ENCODE measurements at regions not wholly inside any gene's neighbourhood (a gene's known extent, or its start where the extent isn't known, plus 50 kb on each side); places are given as distances from the start of the nearest gene placed in this dataset.
"Not testable (repeated sequence)": the region's sequence is repeated elsewhere in the genome, so short reads cannot be mapped to it uniquely, and the experiment has no call there.

DNA sequence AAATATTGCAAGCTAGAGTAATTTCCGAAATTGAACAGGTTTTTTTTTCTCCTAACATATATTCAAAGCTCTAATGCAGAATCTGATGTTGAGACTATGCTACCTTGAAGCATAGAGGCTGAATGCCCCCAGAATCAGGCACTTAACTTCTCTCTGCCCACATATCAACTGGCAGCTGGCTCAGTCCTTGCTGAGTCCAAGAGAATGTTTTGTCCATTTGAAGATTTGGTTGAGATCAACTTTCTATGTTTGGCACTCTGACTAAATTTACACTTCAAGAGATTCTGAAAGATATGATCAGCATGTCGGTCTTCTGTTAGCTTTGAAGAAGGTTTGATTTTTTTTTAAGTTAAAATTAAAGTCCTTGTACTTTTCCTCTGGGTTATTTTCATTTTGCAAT lies 1298.1 kb downstream of the EPHA7 start:
- DNase-seq (ENCODE audit: low read depth in 4 of 6, low spot score in 6 of 6) = no peak
- Histone ChIP-seq H3K9me3 (ENCODE audit: control insufficient read depth, insufficient read depth, low read length) (no peaks in the 10 kb centered on the region), H3K4me1 (ENCODE audit: control insufficient read depth, insufficient read depth, low read length) (no peaks in the 10 kb centered on the region), H3K36me3 (ENCODE audit: control insufficient read depth, insufficient read depth, low read length) (no peaks in the 10 kb centered on the region), H3K4me3 (ENCODE audit: low read depth, low read length) (no peak overlapping the region), H3K27ac (ENCODE audit: low read depth, low read length) (no peak overlapping the region), H3K27me3 (ENCODE audit: control insufficient read depth, insufficient read depth, low read length) (no peaks in the 10 kb centered on the region)
- WGBS (ENCODE audit: insufficient coverage) = no CpG with 5 or more reads among the region's 2 CpGs

DNA sequence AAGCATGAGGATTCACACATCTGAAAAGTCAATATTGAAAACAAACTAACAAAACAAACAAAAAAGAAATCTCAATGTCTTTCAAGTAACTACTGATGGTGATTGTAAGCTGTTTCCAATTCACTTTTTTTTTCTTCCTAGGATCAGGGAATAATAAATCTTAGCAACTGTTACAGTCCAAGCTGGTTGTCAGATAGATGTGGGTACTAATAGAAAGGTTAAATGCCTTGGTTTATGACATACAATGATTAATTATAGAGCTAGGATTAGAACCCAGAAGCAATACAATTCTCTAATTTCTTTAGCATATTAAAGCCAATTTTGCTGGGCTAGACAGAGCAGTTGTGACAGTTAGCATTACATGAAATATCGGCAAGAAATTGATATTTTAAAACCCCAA lies 1301.6 kb downstream of the EPHA7 start:
- DNase-seq (ENCODE audit: low read depth in 4 of 6, low spot score in 6 of 6) = no peak
- no CpG with 5 or more reads among the region's 1 CpG for WGBS (ENCODE audit: insufficient coverage)

DNA sequence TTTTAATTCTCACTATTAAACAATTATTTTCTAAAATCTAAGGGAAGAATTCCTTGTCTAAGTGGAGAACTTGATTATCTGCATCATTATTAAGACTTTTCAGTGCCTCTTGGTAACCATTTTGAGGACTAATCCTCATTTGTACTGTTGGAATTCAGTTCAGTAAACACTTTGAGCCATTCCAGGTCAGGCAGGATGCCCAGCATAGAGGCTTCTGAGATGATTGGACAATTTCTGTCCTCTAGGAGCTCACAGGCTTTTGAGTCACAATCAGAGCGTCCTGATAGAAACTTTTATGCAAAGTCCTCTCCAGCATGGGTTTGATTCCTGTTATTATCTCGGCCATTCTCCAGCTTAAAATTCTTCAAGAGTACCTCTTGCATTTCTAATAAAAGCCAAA lies 1304.6 kb downstream of the EPHA7 start:
- H3K4me1 ChIP-seq (ENCODE audit: control insufficient read depth, insufficient read depth, low read length) = no peaks in the 10 kb centered on the region
- DNase-seq (ENCODE audit: low read depth in 4 of 6, low spot score in 6 of 6) = peak in 1 of 6 donors; percentile 27
- H3K4me3 ChIP-seq (ENCODE audit: low read depth, low read length) = no peak overlapping the region
- no peaks in the 10 kb centered on the region for H3K9me3 ChIP-seq (ENCODE audit: control insufficient read depth, insufficient read depth, low read length)
- no peaks in the 10 kb centered on the region for H3K36me3 ChIP-seq (ENCODE audit: control insufficient read depth, insufficient read depth, low read length)
- no CpG with 5 or more reads among the region's 2 CpGs for WGBS (ENCODE audit: insufficient coverage)
- no peaks in the 10 kb centered on the region for H3K27me3 ChIP-seq (ENCODE audit: control insufficient read depth, insufficient read depth, low read length)
- no peak overlapping the region for H3K27ac ChIP-seq (ENCODE audit: low read depth, low read length)

More for the DNA sequence above, 1301.6 kb downstream of the EPHA7 start:
- H3K9me3 ChIP-seq (ENCODE audit: control insufficient read depth, insufficient read depth, low read length) = no peaks in the 10 kb centered on the region
- H3K4me1 ChIP-seq (ENCODE audit: control insufficient read depth, insufficient read depth, low read length) = no peaks in the 10 kb centered on the region
- no peaks in the 10 kb centered on the region for H3K27me3 ChIP-seq (ENCODE audit: control insufficient read depth, insufficient read depth, low read length)
- H3K4me3 ChIP-seq (ENCODE audit: low read depth, low read length) = no peak overlapping the region
- H3K36me3 ChIP-seq (ENCODE audit: control insufficient read depth, insufficient read depth, low read length) = no peaks in the 10 kb centered on the region
- no peak overlapping the region for H3K27ac ChIP-seq (ENCODE audit: low read depth, low read length)

DNA sequence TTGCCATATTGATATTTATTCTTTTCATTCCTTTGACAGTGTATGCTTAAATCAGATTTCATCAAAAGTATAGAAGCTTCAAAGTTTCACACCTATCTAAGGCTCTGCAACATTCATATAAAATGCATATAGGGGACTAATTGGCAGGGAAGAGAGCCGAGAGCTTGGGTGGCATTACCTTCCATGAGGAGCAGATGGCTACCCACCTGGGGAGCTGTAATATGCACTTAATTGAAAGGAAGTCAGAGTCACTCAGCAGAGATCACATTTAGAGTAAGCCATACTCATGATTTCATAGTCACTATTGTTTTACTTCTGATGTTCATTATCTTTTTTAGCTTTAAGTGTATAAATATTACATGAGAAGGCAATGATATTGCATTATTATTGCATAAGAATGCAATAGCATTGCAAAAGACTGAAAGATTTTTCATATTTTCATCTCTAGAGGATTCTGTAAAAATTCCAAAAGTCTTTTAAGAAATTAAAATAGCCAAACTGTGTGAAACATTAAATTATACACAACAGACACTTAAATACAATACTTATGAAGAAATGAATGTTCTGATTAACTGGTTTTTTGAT lies 1305.2 kb downstream of the EPHA7 start:
- Histone ChIP-seq H3K27me3 (ENCODE audit: control insufficient read depth, insufficient read depth, low read length) (no peaks in the 10 kb centered on the region), H3K4me1 (ENCODE audit: control insufficient read depth, insufficient read depth, low read length) (no peaks in the 10 kb centered on the region), H3K4me3 (ENCODE audit: low read depth, low read length) (no peak overlapping the region), H3K27ac (ENCODE audit: low read depth, low read length) (no peak overlapping the region), H3K9me3 (ENCODE audit: control insufficient read depth, insufficient read depth, low read length) (no peaks in the 10 kb centered on the region), H3K36me3 (ENCODE audit: control insufficient read depth, insufficient read depth, low read length) (no peaks in the 10 kb centered on the region)
- DNase-seq (ENCODE audit: low read depth in 4 of 6, low spot score in 6 of 6) = peak in 2 of 6 donors; percentile 35 to 59
- no CpG with 5 or more reads among the region's 1 CpG for WGBS (ENCODE audit: insufficient coverage)

DNA sequence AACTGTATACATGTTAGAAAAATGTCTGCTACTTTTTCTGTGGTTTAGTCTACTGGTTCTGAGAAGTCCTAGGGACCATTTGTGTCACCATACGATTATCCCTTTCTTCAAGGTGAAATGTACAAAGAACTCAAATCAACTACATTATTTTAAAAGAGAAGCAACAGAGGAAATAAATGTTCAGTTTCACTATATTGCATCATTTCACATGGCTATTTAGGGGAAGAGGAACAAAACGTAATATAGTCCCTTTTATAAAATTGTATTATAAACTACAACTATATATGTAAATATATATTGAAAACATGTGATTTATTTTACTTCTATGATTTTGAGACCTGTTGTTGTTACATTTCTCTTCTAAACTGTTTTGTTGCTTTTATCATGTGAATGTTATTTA lies 1308.0 kb downstream of the EPHA7 start:
- no peak overlapping the region for H3K27ac ChIP-seq (ENCODE audit: low read depth, low read length)
- no peaks in the 10 kb centered on the region for H3K27me3 ChIP-seq (ENCODE audit: control insufficient read depth, insufficient read depth, low read length)
- no peak for DNase-seq (ENCODE audit: low read depth in 4 of 6, low spot score in 6 of 6)
- H3K9me3 ChIP-seq (ENCODE audit: control insufficient read depth, insufficient read depth, low read length) = no peaks in the 10 kb centered on the region
- no CpG with 5 or more reads among the region's 2 CpGs for WGBS (ENCODE audit: insufficient coverage)
- H3K4me1 ChIP-seq (ENCODE audit: control insufficient read depth, insufficient read depth, low read length) = no peaks in the 10 kb centered on the region
- no peaks in the 10 kb centered on the region for H3K36me3 ChIP-seq (ENCODE audit: control insufficient read depth, insufficient read depth, low read length)
- H3K4me3 ChIP-seq (ENCODE audit: low read depth, low read length) = no peak overlapping the region

DNA sequence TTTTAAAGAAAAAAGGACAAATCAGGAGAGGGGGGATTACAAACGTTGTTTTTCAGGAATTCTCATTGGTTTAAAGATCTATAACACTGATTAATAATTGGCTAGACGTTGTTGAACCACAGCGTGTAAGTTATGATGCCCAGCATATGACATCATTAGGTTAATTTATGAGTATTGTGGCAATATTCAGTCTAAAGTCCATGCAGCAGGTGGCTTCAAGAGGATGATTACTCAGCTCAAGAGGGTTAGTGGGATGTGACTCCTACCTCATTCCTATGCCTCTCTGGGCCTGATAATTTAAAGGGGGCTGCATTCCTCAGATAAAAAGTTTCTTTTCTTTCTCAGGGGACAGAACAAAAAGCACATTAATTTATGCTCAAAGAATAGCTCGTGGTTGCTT lies 1309.0 kb downstream of the EPHA7 start:
- WGBS (ENCODE audit: insufficient coverage) = 76% methylated on average over 3 of the region's 4 CpGs
- no peak for DNase-seq (ENCODE audit: low read depth in 4 of 6, low spot score in 6 of 6)
- no peak overlapping the region for H3K4me3 ChIP-seq (ENCODE audit: low read depth, low read length)
- no peaks in the 10 kb centered on the region for H3K36me3 ChIP-seq (ENCODE audit: control insufficient read depth, insufficient read depth, low read length)
- H3K9me3 ChIP-seq (ENCODE audit: control insufficient read depth, insufficient read depth, low read length) = no peaks in the 10 kb centered on the region
- H3K27me3 ChIP-seq (ENCODE audit: control insufficient read depth, insufficient read depth, low read length) = no peaks in the 10 kb centered on the region
- H3K27ac ChIP-seq (ENCODE audit: low read depth, low read length) = no peak overlapping the region
- no peaks in the 10 kb centered on the region for H3K4me1 ChIP-seq (ENCODE audit: control insufficient read depth, insufficient read depth, low read length)

DNA sequence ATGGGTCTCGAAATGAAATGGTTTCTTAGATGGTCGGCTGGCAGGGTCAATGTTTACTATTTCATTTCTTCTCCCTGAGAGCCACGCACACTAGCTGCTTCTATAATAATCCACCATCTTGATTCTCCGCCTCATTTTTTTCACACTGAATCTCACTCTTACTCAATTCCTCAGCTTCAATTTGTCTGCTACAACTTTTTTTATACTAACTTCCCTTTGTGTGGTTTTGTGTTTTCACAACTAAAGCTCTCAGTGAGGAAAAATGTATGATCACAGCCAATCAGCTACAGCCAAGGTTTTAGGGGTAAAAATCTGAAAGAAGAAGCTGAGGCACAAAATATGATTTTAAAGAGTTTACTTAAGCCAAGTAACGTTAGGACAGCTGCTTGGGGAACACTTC lies 1309.4 kb downstream of the EPHA7 start:
- Histone ChIP-seq H3K4me1 (ENCODE audit: control insufficient read depth, insufficient read depth, low read length) (no peaks in the 10 kb centered on the region), H3K4me3 (ENCODE audit: low read depth, low read length) (no peak overlapping the region), H3K27ac (ENCODE audit: low read depth, low read length) (no peak overlapping the region), H3K36me3 (ENCODE audit: control insufficient read depth, insufficient read depth, low read length) (no peaks in the 10 kb centered on the region), H3K27me3 (ENCODE audit: control insufficient read depth, insufficient read depth, low read length) (no peaks in the 10 kb centered on the region), H3K9me3 (ENCODE audit: control insufficient read depth, insufficient read depth, low read length) (no peaks in the 10 kb centered on the region)
- WGBS (ENCODE audit: insufficient coverage) = 91% methylated on average over 4 of the region's 5 CpGs
- no peak for DNase-seq (ENCODE audit: low read depth in 4 of 6, low spot score in 6 of 6)

DNA sequence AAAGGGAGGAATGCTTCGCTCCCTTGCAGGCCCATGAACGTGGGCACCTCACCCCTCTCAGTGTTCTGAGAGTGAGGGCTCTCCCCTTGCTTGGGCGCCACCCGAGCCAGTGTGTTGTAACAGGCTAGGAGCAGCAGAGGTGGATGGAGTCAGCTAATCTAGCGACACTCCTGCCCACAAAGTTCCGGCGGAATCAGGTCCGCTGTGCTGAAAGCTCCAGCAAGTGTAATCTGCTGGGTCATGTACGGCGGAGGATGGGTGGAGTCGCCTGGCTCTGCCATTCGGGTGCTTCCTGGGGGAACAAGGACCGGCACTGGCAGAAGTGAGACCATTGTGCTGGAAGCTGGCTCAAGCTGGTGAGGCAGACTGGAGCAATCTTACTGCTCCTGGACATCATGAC lies 1310.1 kb downstream of the EPHA7 start:
- Histone ChIP-seq H3K27me3 (ENCODE audit: control insufficient read depth, insufficient read depth, low read length) (no peaks in the 10 kb centered on the region), H3K4me3 (ENCODE audit: low read depth, low read length) (no peak overlapping the region), H3K36me3 (ENCODE audit: control insufficient read depth, insufficient read depth, low read length) (no peaks in the 10 kb centered on the region), H3K4me1 (ENCODE audit: control insufficient read depth, insufficient read depth, low read length) (no peaks in the 10 kb centered on the region), H3K9me3 (ENCODE audit: control insufficient read depth, insufficient read depth, low read length) (no peaks in the 10 kb centered on the region), H3K27ac (ENCODE audit: low read depth, low read length) (no peak overlapping the region)
- DNase-seq (ENCODE audit: low read depth in 4 of 6, low spot score in 6 of 6) = no peak
- WGBS (ENCODE audit: insufficient coverage) = 97% methylated on average over 13 of the region's 13 CpGs

DNA sequence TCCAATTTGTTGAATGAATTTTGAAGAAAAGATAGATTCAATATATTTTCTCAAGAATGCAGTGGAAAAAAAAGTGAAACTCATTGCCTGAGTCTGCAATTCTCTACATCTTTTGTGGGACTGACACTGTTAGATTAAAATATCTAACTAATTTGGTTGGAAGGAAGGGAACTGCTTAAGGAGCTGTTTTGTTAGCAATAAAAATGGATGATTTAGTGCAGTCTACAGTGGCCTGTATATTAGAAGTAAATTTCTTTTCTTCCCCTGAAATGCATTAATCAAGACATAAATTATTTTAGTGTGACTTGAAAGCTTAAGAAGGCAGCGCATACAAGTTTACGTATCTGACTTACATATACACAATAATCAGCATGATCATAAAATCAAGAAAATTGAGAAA lies 1332.6 kb downstream of the EPHA7 start:
- Histone ChIP-seq H3K36me3 (ENCODE audit: control insufficient read depth, insufficient read depth, low read length) (no peaks in the 10 kb centered on the region), H3K9me3 (ENCODE audit: control insufficient read depth, insufficient read depth, low read length) (no peaks in the 10 kb centered on the region), H3K4me3 (ENCODE audit: low read depth, low read length) (no peak overlapping the region), H3K27ac (ENCODE audit: low read depth, low read length) (no peak overlapping the region), H3K4me1 (ENCODE audit: control insufficient read depth, insufficient read depth, low read length) (no peaks in the 10 kb centered on the region), H3K27me3 (ENCODE audit: control insufficient read depth, insufficient read depth, low read length) (no peaks in the 10 kb centered on the region)
- no peak for DNase-seq (ENCODE audit: low read depth in 4 of 6, low spot score in 6 of 6)
- no CpG with 5 or more reads among the region's 2 CpGs for WGBS (ENCODE audit: insufficient coverage)

DNA sequence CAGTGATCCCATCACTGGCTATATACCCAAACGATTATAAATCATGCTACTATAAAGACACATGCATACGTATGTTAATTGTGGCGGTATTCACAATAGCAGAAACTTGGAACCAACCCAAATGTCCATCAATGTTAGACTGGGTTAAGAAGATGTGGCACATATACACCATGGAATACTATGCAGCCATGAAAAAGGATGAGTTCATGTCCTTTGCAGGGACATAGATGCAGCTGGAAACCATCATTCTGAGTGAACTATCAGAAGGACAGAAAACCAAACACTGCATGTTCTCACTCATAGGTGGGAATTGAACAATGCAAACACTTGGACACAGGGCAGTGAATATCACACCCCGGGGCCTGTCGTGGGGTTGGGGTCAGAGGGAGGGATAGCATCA lies 1335.4 kb downstream of the EPHA7 start:
- no CpG with 5 or more reads among the region's 5 CpGs for WGBS (ENCODE audit: insufficient coverage)
- H3K4me3 ChIP-seq (ENCODE audit: low read depth, low read length); H3K36me3 ChIP-seq (ENCODE audit: control insufficient read depth, insufficient read depth, low read length); DNase-seq (ENCODE audit: low read depth in 4 of 6, low spot score in 6 of 6); H3K27ac ChIP-seq (ENCODE audit: low read depth, low read length); H3K27me3 ChIP-seq (ENCODE audit: control insufficient read depth, insufficient read depth, low read length); H3K4me1 ChIP-seq (ENCODE audit: control insufficient read depth, insufficient read depth, low read length); H3K9me3 ChIP-seq (ENCODE audit: control insufficient read depth, insufficient read depth, low read length): not testable (repeated sequence)
